D721Med (cell line): ENCODE measurements at regions not wholly inside any gene's neighbourhood (a gene's known extent, or its start where the extent isn't known, plus 50 kb on each side); places are given as distances from the start of the nearest gene placed in this dataset.

ENCODE experiments used
- DNase-seq: peaks from one replicate; pipeline ENCODE4 v3.0.0; 2011; ENCODE audit warnings: low spot score; ENCODE audit not compliant: insufficient read length
- FAIRE-seq: peaks from 2 replicates; lab custom pipeline; 2011; peaks lifted over from hg19 to GRCh38; lab: Jason Lieb, UNC
- TF ChIP-seq, protein P1 (sequence below): IDR thresholded peaks from 2 replicates; pipeline ENCODE4 v1.5.1; 2012; ENCODE audit warnings: mild to moderate bottlenecking, control low read depth; ENCODE audit not compliant: insufficient read depth; ENCODE audit errors: missing control alignments

- DNase-seq: no peak
- no peak for FAIRE-seq
- TF ChIP-seq, protein P1, sequence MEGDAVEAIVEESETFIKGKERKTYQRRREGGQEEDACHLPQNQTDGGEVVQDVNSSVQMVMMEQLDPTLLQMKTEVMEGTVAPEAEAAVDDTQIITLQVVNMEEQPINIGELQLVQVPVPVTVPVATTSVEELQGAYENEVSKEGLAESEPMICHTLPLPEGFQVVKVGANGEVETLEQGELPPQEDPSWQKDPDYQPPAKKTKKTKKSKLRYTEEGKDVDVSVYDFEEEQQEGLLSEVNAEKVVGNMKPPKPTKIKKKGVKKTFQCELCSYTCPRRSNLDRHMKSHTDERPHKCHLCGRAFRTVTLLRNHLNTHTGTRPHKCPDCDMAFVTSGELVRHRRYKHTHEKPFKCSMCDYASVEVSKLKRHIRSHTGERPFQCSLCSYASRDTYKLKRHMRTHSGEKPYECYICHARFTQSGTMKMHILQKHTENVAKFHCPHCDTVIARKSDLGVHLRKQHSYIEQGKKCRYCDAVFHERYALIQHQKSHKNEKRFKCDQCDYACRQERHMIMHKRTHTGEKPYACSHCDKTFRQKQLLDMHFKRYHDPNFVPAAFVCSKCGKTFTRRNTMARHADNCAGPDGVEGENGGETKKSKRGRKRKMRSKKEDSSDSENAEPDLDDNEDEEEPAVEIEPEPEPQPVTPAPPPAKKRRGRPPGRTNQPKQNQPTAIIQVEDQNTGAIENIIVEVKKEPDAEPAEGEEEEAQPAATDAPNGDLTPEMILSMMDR: no peak
Observed at GRCh38 chr2:109685453-109685852, 71.3 kb downstream of the SOWAHC start.

DNA sequence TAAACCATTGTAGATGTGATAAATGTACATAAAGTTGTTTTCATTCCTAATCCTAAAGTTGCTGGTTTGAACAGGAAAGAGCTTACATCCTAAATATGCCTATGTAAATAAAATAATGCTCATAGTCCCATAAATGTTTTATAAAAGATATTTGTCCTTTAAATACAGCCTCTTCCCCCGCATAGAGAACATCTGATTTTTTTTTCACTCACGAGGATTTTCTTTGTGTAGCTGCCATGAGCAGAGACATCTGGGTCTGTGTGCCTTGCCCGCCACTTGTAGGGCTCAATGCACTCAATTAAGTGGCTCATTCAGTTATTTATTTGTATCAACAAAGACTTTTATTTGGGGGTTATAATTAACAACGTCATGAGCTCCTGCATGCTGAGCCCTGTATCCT, 72.8 kb downstream of the SOWAHC start:
- FAIRE-seq (no peak), DNase-seq (no peak)
- TF ChIP-seq, protein P1: no peak

GRCh38 chr2:109689182-109689930, 75.2 kb downstream of the SOWAHC start:
- no peak for FAIRE-seq
- TF ChIP-seq, protein P1: no peak
- DNase-seq: no peak

GRCh38 chr2:109689973-109690372, 75.8 kb downstream of the SOWAHC start:
- DNase-seq (no peak), FAIRE-seq (no peak)
- TF ChIP-seq, protein P1: no peak

GRCh38 chr2:109690457-109690821, 76.3 kb downstream of the SOWAHC start:
- FAIRE-seq (no peak), DNase-seq (no peak)
- TF ChIP-seq, protein P1: no peak

DNA sequence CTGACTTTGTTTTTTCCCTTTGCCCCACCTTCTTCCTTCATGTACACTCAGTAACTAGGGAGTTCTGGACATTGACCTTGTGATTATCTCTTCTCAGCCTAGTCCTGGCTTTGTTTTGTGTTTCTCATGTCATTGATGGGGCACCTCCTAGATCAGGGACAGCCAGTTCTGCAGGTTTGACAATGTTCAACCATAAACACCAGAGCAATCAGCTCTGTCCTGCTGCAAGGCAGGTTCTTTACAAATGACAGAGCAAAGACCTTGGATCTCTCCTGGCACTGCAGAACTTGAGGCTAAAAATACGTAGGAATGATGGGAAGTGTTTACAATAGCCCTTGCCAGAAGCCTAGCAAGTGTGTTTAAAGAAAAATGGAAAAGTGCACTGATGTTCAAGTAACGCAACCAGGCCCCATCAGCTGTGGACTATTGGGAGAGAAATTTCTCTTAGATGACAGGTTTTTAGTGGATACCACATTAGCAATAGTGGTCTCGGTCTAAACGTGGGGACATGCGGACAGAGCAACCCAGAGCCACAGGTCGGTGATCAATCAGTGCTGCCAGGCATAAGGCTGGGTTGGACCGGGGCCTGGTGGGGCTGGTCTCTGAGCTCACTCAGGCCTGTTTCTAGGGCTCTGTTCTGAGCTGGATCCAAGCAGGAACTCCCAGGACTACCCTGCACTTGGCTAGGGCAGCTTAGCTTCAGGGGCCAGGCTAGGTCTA, 76.8 kb downstream of the SOWAHC start:
- FAIRE-seq (no peak), DNase-seq (no peak)
- TF ChIP-seq, protein P1: no peak
